LNCAP (cell line): ENCODE measurements at regions not wholly inside any gene's neighbourhood (a gene's known extent, or its start where the extent isn't known, plus 50 kb on each side); places are given as distances from the start of the nearest gene placed in this dataset.

Experiments
- CTCF ChIP-seq: fragments of 450-650 bp; IDR thresholded peaks from 2 replicates; pipeline ENCODE4 v1.5.1; 2017; ENCODE audit warnings: mild to moderate bottlenecking

- TF ChIP-seq CTCF = no peak
These were observed 201.0 kb downstream of the S1PR1 start for GRCh38 chr1:101437800-101438199.

GRCh38 chr1:101438359-101438758 lies 201.5 kb downstream of the S1PR1 start:
- peak; percentile 28; the same call in 1 of the 2 replicates for TF ChIP-seq CTCF

GRCh38 chr1:101440485-101440884 lies 203.7 kb downstream of the S1PR1 start:
- TF ChIP-seq CTCF = no peak

GRCh38 chr1:101444381-101444780 lies 207.6 kb downstream of the S1PR1 start:
- no peak for TF ChIP-seq CTCF

GRCh38 chr1:101444873-101445618 lies 208.2 kb downstream of the S1PR1 start:
- TF ChIP-seq CTCF = no peak

GRCh38 chr1:101448018-101448417 lies 211.2 kb downstream of the S1PR1 start:
- no peak for TF ChIP-seq CTCF

- no peak for TF ChIP-seq CTCF
These were observed 215.1 kb downstream of the S1PR1 start for GRCh38 chr1:101451888-101452287.

- TF ChIP-seq CTCF = no peak
These were observed 216.0 kb downstream of the S1PR1 start for GRCh38 chr1:101452825-101453224.
